ENCODE measurements at regions not wholly inside any gene's neighbourhood (a gene's known extent, or its start where the extent isn't known, plus 50 kb on each side); places are given as distances from the start of the nearest gene placed in this dataset.
"Not testable (repeated sequence)": the region's sequence is repeated elsewhere in the genome, so short reads cannot be mapped to it uniquely, and the experiment has no call there.

GRCh38 chr1:157368941-157369340 lies 183.4 kb downstream of the FCRL5 start:
- not testable (repeated sequence) for DNase-seq (ENCODE audit: low read depth in 3 of 3)

GRCh38 chr1:157368363-157368762 lies 184.0 kb downstream of the FCRL5 start:
- no peak for DNase-seq (ENCODE audit: low read depth in 3 of 3)

GRCh38 chr1:157367870-157368269 lies 184.4 kb downstream of the FCRL5 start:
- no peak for DNase-seq (ENCODE audit: low read depth in 3 of 3)

- no peak for DNase-seq (ENCODE audit: low read depth in 3 of 3)
These were observed 185.1 kb downstream of the FCRL5 start for GRCh38 chr1:157367091-157367739.

- DNase-seq (ENCODE audit: low read depth in 3 of 3): no peak
These were observed 187.7 kb downstream of the FCRL5 start for GRCh38 chr1:157364612-157365011.

GRCh38 chr1:157363660-157364140 lies 188.6 kb downstream of the FCRL5 start:
- no peak for DNase-seq (ENCODE audit: low read depth in 3 of 3)

- DNase-seq (ENCODE audit: low read depth in 3 of 3): no peak
These were observed 192.3 kb downstream of the FCRL5 start for GRCh38 chr1:157360023-157360390.

GRCh38 chr1:157359314-157360022 lies 192.8 kb downstream of the FCRL5 start:
- DNase-seq (ENCODE audit: low read depth in 3 of 3): no peak

- no peak for DNase-seq (ENCODE audit: low read depth in 3 of 3)
These were observed 195.2 kb downstream of the FCRL5 start for GRCh38 chr1:157357111-157357510.

- DNase-seq (ENCODE audit: low read depth in 3 of 3): no peak
These were observed 195.7 kb downstream of the FCRL5 start for GRCh38 chr1:157356601-157357000.

- no peak for DNase-seq (ENCODE audit: low read depth in 3 of 3)
These were observed 198.8 kb downstream of the FCRL5 start for GRCh38 chr1:157353546-157353945.

GRCh38 chr1:157352817-157353408 lies 199.4 kb downstream of the FCRL5 start:
- DNase-seq (ENCODE audit: low read depth in 3 of 3): no peak

GRCh38 chr1:157352216-157352615 lies 200.1 kb downstream of the FCRL5 start:
- no peak for DNase-seq (ENCODE audit: low read depth in 3 of 3)

- DNase-seq (ENCODE audit: low read depth in 3 of 3): not testable (repeated sequence)
These were observed 200.5 kb downstream of the FCRL5 start for GRCh38 chr1:157351800-157352199.

- no peak for DNase-seq (ENCODE audit: low read depth in 3 of 3)
These were observed 203.5 kb downstream of the FCRL5 start for GRCh38 chr1:157348538-157349480.

- no peak for DNase-seq (ENCODE audit: low read depth in 3 of 3)
These were observed 204.8 kb downstream of the FCRL5 start for GRCh38 chr1:157347506-157347905.

- DNase-seq (ENCODE audit: low read depth in 3 of 3): not testable (repeated sequence)
These were observed 199.6 kb upstream of the ETV3 start for GRCh38 chr1:157337785-157338184.

GRCh38 chr1:157335056-157335455 lies 196.9 kb upstream of the ETV3 start:
- DNase-seq (ENCODE audit: low read depth in 3 of 3): no peak

GRCh38 chr1:157334041-157334440 lies 195.8 kb upstream of the ETV3 start:
- no peak for DNase-seq (ENCODE audit: low read depth in 3 of 3)

GRCh38 chr1:157330177-157330576 lies 192.0 kb upstream of the ETV3 start:
- not testable (repeated sequence) for DNase-seq (ENCODE audit: low read depth in 3 of 3)

GRCh38 chr1:157328120-157328519 lies 189.9 kb upstream of the ETV3 start:
- DNase-seq (ENCODE audit: low read depth in 3 of 3): not testable (repeated sequence)
